Ascending aorta (tissue), 2 donors: ENCODE measurements at regions not wholly inside any gene's neighbourhood (a gene's known extent, or its start where the extent isn't known, plus 50 kb on each side); places are given as distances from the start of the nearest gene placed in this dataset.

Source experiments
- DNase-seq, 2 donors: peaks; one replicate each; pipeline ENCODE4 v3.0.0-alpha.2; 2019; ENCODE audit warnings: low spot score in 2 of 2
- H3K27ac ChIP-seq, 2 donors: fragments of 200-600 bp; sonication (generic); one replicate each; pipeline ENCODE4 v1.5.1; 2016 to 2017; ENCODE audit warnings: mild to moderate bottlenecking in 1 of 2
- H3K27me3 ChIP-seq: fragments of 200-600 bp; sonication (generic); one replicate; pipeline ENCODE4 v1.5.1; 2017
- H3K36me3 ChIP-seq, 2 donors: fragments of 200-600 bp; sonication (generic); one replicate each; pipeline ENCODE4 v1.5.1; 2016
- H3K4me1 ChIP-seq, 2 donors: fragments of 200-600 bp; sonication (generic); one replicate each; pipeline ENCODE4 v1.5.1; 2016 to 2017; ENCODE audit warnings: mild to moderate bottlenecking in 1 of 2
- H3K4me3 ChIP-seq, 2 donors: fragments of 200-600 bp; sonication (generic); one replicate each; pipeline ENCODE4 v1.5.1; 2016 to 2017; ENCODE audit warnings: mild to moderate bottlenecking in 1 of 2
- H3K9me3 ChIP-seq, 2 donors: fragments of 200-600 bp; sonication (generic); one replicate each; pipeline ENCODE4 v1.5.1; 2016
- intact Hi-C: fragments of 100-400 bp; cut with DNase I; formaldehyde crosslinking; loops from one replicate; pipeline ENCODE4 v1.15.1; 2023
- TF ChIP-seq, protein P1 (sequence below), 3 experiments: fragments of 200-600 bp in 2 of 3; fragments of 450-650 bp in 1 of 3; sonication (generic) in 2 of 3; IDR thresholded peaks; one replicate each; pipeline ENCODE4 v1.5.1; 2016 to 2019; ENCODE audit warnings: antibody characterized with exemption in 3 of 3, mild to moderate bottlenecking in 1 of 3, moderate library complexity in 1 of 3

DNA sequence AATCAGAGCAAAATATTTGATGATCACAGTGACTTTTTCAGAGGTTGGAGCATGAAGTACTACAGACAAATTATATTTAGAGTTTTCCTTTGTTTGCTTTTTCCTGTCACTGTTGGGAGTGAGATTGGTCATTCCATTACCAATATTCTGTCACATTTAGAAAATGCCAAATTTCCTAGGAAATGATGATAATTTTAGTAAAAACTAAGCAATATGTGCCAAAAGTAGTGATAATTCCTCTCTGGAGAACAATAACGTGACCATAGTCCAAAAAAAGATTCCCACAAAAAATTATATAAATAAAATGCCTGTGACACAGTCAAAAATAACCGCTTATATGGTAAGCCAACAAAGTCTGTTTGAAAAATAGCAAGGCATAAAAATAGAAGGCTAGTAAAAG is 2719.4 kb downstream of the PCDH9 start:
- H3K36me3 ChIP-seq: no peaks in the 10 kb centered on the region
- H3K27ac ChIP-seq: no peak overlapping the region
- intact Hi-C loops: no loop called here
- H3K9me3 ChIP-seq: peaks cover 0 to 12% of the 10 kb centered on the region in 2 donors
- peaks cover 0 to 2% of the 10 kb centered on the region in 2 donors for H3K4me1 ChIP-seq
- DNase-seq: no peak
- no peaks in the 10 kb centered on the region for H3K27me3 ChIP-seq
- no peak overlapping the region for H3K4me3 ChIP-seq
- TF ChIP-seq, protein P1, sequence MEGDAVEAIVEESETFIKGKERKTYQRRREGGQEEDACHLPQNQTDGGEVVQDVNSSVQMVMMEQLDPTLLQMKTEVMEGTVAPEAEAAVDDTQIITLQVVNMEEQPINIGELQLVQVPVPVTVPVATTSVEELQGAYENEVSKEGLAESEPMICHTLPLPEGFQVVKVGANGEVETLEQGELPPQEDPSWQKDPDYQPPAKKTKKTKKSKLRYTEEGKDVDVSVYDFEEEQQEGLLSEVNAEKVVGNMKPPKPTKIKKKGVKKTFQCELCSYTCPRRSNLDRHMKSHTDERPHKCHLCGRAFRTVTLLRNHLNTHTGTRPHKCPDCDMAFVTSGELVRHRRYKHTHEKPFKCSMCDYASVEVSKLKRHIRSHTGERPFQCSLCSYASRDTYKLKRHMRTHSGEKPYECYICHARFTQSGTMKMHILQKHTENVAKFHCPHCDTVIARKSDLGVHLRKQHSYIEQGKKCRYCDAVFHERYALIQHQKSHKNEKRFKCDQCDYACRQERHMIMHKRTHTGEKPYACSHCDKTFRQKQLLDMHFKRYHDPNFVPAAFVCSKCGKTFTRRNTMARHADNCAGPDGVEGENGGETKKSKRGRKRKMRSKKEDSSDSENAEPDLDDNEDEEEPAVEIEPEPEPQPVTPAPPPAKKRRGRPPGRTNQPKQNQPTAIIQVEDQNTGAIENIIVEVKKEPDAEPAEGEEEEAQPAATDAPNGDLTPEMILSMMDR (IDR thresholded peaks at IDR 0.05): no peak

DNA sequence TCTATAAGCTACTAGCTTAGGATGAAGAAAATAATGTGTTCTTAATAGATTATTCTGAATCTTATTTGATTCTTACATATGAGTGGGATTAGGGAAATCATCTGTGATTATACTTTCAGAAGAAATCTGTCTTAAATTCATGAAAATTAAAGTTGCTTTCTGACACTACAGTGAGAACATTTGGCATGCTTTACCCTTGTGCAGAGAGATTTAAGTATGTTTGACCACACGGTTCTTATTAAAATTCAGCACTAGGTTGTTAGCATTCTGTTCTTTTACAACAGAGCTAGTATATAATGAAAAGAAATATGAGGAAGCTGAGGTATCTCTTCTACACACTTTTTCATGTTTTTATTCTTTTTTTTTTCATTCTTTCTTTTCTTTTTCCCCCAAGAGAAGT is 2723.9 kb downstream of the PCDH9 start:
- TF ChIP-seq, protein P1 (IDR thresholded peaks at IDR 0.05): no peak
- intact Hi-C loops: no loop called here
- no peak for DNase-seq
- Histone ChIP-seq H3K4me3 (no peak overlapping the region), H3K27ac (no peak overlapping the region), H3K27me3 (no peaks in the 10 kb centered on the region), H3K4me1 (peaks cover 0 to 2% of the 10 kb centered on the region in 2 donors), H3K9me3 (no peaks in the 10 kb centered on the region), H3K36me3 (no peaks in the 10 kb centered on the region)

DNA sequence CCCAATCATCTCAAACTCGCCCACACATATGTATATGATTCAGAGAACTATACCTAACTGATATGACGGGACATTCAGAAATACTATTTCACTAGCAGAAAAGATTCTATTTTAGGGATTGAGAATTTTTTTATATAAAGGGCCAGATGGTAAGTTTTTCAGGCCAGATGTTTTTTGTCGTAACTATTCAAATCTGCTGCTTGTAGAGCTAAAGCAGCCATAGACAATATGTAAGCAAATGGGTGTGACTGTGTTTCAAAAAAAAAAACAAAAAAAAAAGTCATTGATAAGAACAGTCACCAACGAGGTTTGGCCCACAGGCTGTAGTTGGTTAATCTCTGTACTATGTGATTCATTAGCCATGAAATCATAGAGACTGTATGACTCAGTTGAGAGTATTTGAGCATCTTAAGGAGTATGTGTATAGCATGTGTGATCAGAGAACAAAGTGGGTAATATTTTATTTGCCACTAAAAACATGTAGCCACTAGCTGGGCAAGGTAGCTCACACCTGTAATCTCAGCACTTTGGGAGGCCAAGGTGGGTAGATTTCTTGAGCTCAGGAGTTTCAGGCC is 2724.7 kb downstream of the PCDH9 start:
- H3K36me3 ChIP-seq: no peaks in the 10 kb centered on the region
- intact Hi-C loops: no loop called here

DNA sequence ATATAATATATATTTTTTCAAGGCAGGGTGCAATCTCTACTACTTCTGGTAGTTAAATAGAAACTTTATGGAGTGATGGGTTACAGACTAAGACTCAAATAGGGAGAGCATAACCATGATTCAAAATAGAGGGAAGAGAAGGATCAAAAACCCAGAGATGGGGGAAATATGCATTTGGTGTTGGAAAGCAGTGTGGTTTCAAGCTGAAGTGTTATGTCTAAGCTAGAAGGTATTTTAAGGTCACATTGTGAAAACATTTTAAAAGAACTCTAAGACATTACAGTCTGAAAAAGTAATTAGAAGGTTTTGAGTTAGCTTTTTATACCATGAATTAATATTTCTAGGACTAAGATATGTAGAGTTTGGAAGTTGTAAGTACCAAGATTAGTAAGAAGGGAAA is 2741.4 kb downstream of the PCDH9 start:
- H3K4me1 ChIP-seq: no peaks in the 10 kb centered on the region
- no peak for DNase-seq
- H3K27me3 ChIP-seq: no peaks in the 10 kb centered on the region
- H3K9me3 ChIP-seq: no peaks in the 10 kb centered on the region
- intact Hi-C loops: no loop called here
- H3K4me3 ChIP-seq: no peak overlapping the region
- H3K36me3 ChIP-seq: no peaks in the 10 kb centered on the region
- H3K27ac ChIP-seq: no peak overlapping the region
- TF ChIP-seq, protein P1 (IDR thresholded peaks at IDR 0.05): no peak

More for the DNA sequence above, 2724.7 kb downstream of the PCDH9 start:
- no peaks in the 10 kb centered on the region for H3K27me3 ChIP-seq
- no peak overlapping the region for H3K4me3 ChIP-seq
- H3K27ac ChIP-seq: no peak overlapping the region
- H3K9me3 ChIP-seq: no peaks in the 10 kb centered on the region
- no peaks in the 10 kb centered on the region for H3K4me1 ChIP-seq
- TF ChIP-seq, protein P1 (IDR thresholded peaks at IDR 0.05): no peak
- DNase-seq: no peak

DNA sequence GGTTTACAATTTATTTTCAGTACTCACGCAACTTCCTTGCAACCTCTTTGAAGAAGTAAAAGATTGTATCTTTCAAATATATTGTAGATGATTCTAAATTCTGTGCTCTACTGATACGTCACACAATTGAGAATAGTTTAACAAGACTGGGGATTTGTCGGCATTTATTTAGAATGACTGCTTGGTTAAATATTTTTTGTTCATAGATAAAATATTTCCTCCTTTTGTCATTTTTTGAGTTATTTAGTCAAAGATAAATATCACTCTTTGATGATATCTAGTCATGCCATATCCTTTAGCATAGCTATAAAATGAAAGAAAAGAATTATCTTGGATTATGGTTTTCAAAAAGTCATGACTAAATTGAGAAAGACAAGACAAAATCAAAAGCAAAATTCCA is 2747.8 kb downstream of the PCDH9 start:
- Histone ChIP-seq H3K36me3 (no peaks in the 10 kb centered on the region), H3K4me1 (no peaks in the 10 kb centered on the region), H3K27ac (no peak overlapping the region), H3K4me3 (no peak overlapping the region), H3K27me3 (no peaks in the 10 kb centered on the region), H3K9me3 (no peaks in the 10 kb centered on the region)
- no peak for DNase-seq
- TF ChIP-seq, protein P1 (IDR thresholded peaks at IDR 0.05): no peak
- intact Hi-C loops: no loop called here

DNA sequence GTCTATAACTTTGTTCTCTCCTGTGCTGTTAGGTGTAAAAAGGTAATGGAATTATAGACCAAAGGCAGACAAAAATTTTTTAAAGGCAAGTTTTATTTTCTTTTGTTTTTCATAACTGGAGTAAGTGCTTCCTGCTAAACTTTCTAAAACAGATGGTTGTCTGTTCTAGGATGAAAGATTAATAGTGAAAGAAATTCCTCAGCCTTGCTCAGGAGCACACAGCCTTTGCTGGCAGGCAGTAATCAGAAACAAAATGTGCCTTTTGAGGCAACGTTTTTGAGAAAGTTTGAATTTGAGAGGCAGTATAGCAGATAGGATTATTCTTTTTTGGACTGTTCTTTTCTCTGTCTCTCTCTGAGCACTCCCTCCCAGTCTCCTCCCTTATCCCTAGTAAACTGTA is 2749.5 kb downstream of the PCDH9 start:
- no peak overlapping the region for H3K27ac ChIP-seq
- intact Hi-C loops: no loop called here
- no peak for DNase-seq
- H3K36me3 ChIP-seq: no peaks in the 10 kb centered on the region
- H3K4me3 ChIP-seq: no peak overlapping the region
- TF ChIP-seq, protein P1 (IDR thresholded peaks at IDR 0.05): no peak
- H3K4me1 ChIP-seq: no peaks in the 10 kb centered on the region
- no peaks in the 10 kb centered on the region for H3K9me3 ChIP-seq
- H3K27me3 ChIP-seq: no peaks in the 10 kb centered on the region
